ENCODE measurements at regions not wholly inside any gene's neighbourhood (a gene's known extent, or its start where the extent isn't known, plus 50 kb on each side); places are given as distances from the start of the nearest gene placed in this dataset.
"Not testable (repeated sequence)": the region's sequence is repeated elsewhere in the genome, so short reads cannot be mapped to it uniquely, and the experiment has no call there.

GRCh38 chr22:23451452-23452230 is 128.4 kb downstream of the IGLL1 start:
- TF ChIP-seq EP300 (IDR thresholded peaks at IDR 0.05; ENCODE audit: low read length); CC2D1A (IDR thresholded peaks at IDR 0.05); GATAD2B (IDR thresholded peaks at IDR 0.05; ENCODE audit: borderline replicate concordance); POLR2AphosphoS5 (IDR thresholded peaks at IDR 0.05; ENCODE audit: control insufficient read depth, insufficient read depth, low read depth, low read length); SRF (CRISPR knock-in tag; IDR thresholded peaks at IDR 0.05); GTF2E2 (tag; IDR thresholded peaks at IDR 0.05): not testable (repeated sequence)
- TF ChIP-seq, protein P1, sequence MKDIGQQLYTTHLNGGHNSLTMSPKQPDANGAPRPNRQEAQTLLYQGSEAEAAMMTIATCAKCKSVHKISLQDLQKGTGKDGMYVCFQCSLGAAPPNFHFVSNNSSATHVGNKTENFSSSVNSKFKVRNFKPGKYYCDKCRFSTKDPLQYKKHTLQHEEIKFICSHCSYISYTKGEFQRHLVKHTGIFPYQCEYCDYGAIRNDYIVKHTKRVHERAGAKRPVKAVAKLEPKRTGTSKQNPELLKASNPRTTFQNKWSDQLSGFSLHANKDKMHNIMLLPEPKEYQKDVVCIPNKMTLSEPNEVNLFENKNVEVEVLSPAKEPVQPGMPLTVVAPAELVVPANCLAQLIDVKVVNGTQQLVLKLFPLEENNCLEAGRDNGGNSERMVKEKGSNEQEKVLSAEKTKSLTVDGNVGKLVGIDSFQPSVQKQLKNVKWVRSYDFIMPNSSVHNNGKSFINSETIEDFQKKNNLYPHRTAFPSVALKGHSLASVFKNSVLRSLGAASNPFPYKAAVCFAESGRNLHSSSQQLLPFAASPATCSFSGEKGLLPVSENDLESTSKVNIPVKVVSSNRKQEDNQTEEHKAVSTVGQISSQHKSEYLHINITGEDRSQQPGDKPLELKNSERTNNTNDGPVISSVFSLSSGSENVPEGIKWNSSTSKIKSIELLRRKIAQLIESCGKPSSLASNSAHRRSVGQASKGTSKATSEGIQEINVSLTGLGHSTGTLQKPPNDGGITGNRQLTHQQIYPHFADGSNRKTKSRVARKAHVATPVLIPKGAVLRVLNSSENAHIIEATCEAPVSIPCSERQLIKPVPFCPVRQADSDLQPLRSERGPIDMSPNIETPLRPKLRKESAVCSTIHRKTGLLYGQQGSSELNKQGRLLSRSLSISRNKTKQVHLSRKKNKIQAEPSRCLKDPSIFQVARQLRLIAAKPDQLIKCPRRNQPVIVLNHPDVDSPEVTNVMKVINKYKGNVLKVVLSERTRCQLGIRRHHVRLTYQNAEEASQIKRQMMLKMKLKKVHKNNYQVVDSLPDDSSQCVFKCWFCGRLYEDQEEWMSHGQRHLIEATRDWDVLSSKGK (CRISPR knock-in tag; IDR thresholded peaks at IDR 0.05), result not testable (repeated sequence)
- TF ChIP-seq, protein P2, sequence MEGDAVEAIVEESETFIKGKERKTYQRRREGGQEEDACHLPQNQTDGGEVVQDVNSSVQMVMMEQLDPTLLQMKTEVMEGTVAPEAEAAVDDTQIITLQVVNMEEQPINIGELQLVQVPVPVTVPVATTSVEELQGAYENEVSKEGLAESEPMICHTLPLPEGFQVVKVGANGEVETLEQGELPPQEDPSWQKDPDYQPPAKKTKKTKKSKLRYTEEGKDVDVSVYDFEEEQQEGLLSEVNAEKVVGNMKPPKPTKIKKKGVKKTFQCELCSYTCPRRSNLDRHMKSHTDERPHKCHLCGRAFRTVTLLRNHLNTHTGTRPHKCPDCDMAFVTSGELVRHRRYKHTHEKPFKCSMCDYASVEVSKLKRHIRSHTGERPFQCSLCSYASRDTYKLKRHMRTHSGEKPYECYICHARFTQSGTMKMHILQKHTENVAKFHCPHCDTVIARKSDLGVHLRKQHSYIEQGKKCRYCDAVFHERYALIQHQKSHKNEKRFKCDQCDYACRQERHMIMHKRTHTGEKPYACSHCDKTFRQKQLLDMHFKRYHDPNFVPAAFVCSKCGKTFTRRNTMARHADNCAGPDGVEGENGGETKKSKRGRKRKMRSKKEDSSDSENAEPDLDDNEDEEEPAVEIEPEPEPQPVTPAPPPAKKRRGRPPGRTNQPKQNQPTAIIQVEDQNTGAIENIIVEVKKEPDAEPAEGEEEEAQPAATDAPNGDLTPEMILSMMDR (IDR thresholded peaks at IDR 0.05 in 2 of 3, conservative IDR thresholded peaks at IDR 0.05 in 1 of 3; ENCODE audit: insufficient read depth in 2 of 3, low read depth in 1 of 3, low read length in 3 of 3), result not testable (repeated sequence)

Data from K562 (cell line).